A673 (cell line): ENCODE measurements at regions not wholly inside any gene's neighbourhood (a gene's known extent, or its start where the extent isn't known, plus 50 kb on each side); places are given as distances from the start of the nearest gene placed in this dataset.
"Not testable (repeated sequence)": the region's sequence is repeated elsewhere in the genome, so short reads cannot be mapped to it uniquely, and the experiment has no call there.

Experiments
- BruUV-seq: library from RNA; stranded (reverse); fragments of 400-500 nt; replicated peaks from 2 replicates; lab custom pipeline; 2021; lab: Mats Ljungman, UMichigan
- CTCF ChIA-PET: fragments of 300-600 bp; sonication (Branson Sonifier 250); formaldehyde crosslinking; loops from one replicate; lab custom pipeline; 2022; ENCODE audit warnings: antibody characterized with exemption; lab: Charles Lee
- POLR2A ChIA-PET: fragments of 300-600 bp; sonication (Branson Sonifier 250); formaldehyde crosslinking; loops from one replicate; lab custom pipeline; 2022; ENCODE audit warnings: antibody characterized with exemption; ENCODE audit not compliant: low non-redundant PET; lab: Charles Lee
- DNase-seq: peaks from one replicate; pipeline ENCODE4 v3.0.0-alpha.2; 2015; ENCODE audit warnings: low spot score
- H3K27ac ChIP-seq: fragments of 200-600 bp; sonication (generic); 2 replicates; pipeline ENCODE4 v1.5.1; 2016; ENCODE audit warnings: mixed run types, low read depth, mild to moderate bottlenecking, mixed read lengths, antibody characterized with exemption, low read length; ENCODE audit not compliant: poor library complexity, severe bottlenecking
- H3K27me3 ChIP-seq: fragments of 200-600 bp; sonication (generic); replicated peaks from 2 replicates; pipeline ENCODE4 v1.6.1; 2017; ENCODE audit warnings: mixed run types, low read depth, mild to moderate bottlenecking, mixed read lengths, antibody characterized with exemption, low read length; ENCODE audit not compliant: insufficient read depth, poor library complexity
- H3K36me3 ChIP-seq: fragments of 200-600 bp; sonication (generic); 2 replicates; pipeline ENCODE4 v1.6.1; 2016; ENCODE audit warnings: mixed run types, mild to moderate bottlenecking, mixed read lengths, antibody characterized with exemption, low read length; ENCODE audit not compliant: insufficient read depth, poor library complexity, severe bottlenecking
- H3K4me1 ChIP-seq: fragments of 200-600 bp; sonication (generic); 2 replicates; pipeline ENCODE4 v1.6.1; 2017; ENCODE audit warnings: mixed run types, mild to moderate bottlenecking, mixed read lengths, antibody characterized with exemption, low read length; ENCODE audit not compliant: insufficient read depth, poor library complexity, severe bottlenecking
- H3K4me3 ChIP-seq: fragments of 200-600 bp; sonication (generic); 2 replicates; pipeline ENCODE4 v1.5.1; 2016; ENCODE audit warnings: low read depth, mixed run types, mild to moderate bottlenecking, mixed read lengths, low read length; ENCODE audit not compliant: poor library complexity, severe bottlenecking
- H3K9me3 ChIP-seq: fragments of 200-600 bp; sonication (generic); 2 replicates; pipeline ENCODE4 v1.6.1; 2016; ENCODE audit warnings: mixed run types, low read depth, mild to moderate bottlenecking, mixed read lengths, antibody characterized with exemption, low read length; ENCODE audit not compliant: poor library complexity, severe bottlenecking
- EZH2 ChIP-seq: fragments of 200-600 bp; sonication (generic); IDR thresholded peaks from 2 replicates; pipeline ENCODE4 v1.6.1; 2017; ENCODE audit warnings: borderline replicate concordance, low read depth, mild to moderate bottlenecking, mixed read lengths, antibody characterized with exemption, low read length; ENCODE audit not compliant: poor library complexity, severe bottlenecking
- intact Hi-C: fragments of 100-400 bp; cut with micrococcal nuclease; formaldehyde crosslinking; loops from one replicate; pipeline ENCODE4 v1.10.0; 2022; ENCODE audit not compliant: unreplicated experiment
- TF ChIP-seq, protein P1 (sequence below): fragments of 300-800, 200-600 bp; sonication (generic); conservative IDR thresholded peaks from 2 replicates; pipeline ENCODE4 v1.5.1; 2017; ENCODE audit warnings: low read depth, mild to moderate bottlenecking, antibody characterized with exemption, low read length, moderate library complexity, mixed read lengths

DNA sequence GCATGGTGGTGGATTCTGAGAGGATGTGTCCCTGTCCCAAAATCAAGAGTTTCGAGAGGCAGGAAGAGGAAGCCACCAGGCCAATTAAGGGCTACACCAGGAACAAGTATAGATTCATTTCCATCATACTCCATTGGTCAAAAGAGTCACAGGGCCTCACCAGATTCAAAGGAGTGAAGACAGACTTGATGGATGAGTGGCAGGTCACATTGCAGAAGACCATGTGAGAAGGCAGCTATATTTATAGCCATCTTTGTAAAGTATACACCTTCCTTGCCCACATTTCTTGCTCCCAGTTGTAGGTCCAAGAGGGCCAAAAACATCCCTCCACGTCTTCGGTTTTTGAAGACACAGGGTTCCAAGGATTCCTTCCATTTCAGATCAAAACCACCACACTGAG lies 406.0 kb downstream of the BCOR start:
- BruUV-seq: no TSS peak
- TF ChIP-seq, protein P1, sequence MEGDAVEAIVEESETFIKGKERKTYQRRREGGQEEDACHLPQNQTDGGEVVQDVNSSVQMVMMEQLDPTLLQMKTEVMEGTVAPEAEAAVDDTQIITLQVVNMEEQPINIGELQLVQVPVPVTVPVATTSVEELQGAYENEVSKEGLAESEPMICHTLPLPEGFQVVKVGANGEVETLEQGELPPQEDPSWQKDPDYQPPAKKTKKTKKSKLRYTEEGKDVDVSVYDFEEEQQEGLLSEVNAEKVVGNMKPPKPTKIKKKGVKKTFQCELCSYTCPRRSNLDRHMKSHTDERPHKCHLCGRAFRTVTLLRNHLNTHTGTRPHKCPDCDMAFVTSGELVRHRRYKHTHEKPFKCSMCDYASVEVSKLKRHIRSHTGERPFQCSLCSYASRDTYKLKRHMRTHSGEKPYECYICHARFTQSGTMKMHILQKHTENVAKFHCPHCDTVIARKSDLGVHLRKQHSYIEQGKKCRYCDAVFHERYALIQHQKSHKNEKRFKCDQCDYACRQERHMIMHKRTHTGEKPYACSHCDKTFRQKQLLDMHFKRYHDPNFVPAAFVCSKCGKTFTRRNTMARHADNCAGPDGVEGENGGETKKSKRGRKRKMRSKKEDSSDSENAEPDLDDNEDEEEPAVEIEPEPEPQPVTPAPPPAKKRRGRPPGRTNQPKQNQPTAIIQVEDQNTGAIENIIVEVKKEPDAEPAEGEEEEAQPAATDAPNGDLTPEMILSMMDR: no peak
- no peak for TF ChIP-seq EZH2
- ChIA-PET POLR2A (no interaction called here), CTCF (no interaction called here)
- H3K36me3 ChIP-seq: no peaks in the 10 kb centered on the region
- intact Hi-C loops: no loop called here
- H3K27me3 ChIP-seq: no peaks in the 10 kb centered on the region
- DNase-seq: no peak
- H3K4me1 ChIP-seq: peaks cover 7% of the 10 kb centered on the region
- no peak overlapping the region for H3K4me3 ChIP-seq
- no peak overlapping the region for H3K27ac ChIP-seq
- H3K9me3 ChIP-seq: peaks cover 5% of the 10 kb centered on the region

DNA sequence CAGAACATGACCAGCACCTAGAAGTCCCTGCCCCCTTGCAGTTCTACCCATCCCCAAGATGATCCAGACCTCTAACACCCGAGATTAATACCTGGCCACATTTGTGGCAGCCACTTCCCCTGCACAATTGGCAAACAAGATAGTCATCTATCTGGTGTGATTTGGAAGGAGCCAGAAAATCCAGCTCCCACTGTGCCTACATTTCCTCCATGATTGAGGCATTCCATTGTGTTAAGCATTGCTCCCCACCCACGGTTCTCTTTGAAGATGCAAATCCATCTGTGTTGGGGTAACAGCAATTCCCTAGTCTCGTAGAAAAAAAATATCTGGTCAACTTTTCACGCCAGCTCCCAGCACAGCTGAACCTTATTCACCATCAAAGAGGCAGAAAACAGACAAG lies 405.0 kb downstream of the BCOR start:
- TF ChIP-seq, protein P1: no peak
- Histone ChIP-seq H3K4me1 (peaks cover 6% of the 10 kb centered on the region), H3K27ac (no peak overlapping the region), H3K27me3 (no peaks in the 10 kb centered on the region), H3K9me3 (peaks cover 5% of the 10 kb centered on the region), H3K4me3 (no peak overlapping the region), H3K36me3 (no peaks in the 10 kb centered on the region)
- intact Hi-C loops: no loop called here
- DNase-seq: peak; percentile 24
- ChIA-PET POLR2A (no interaction called here), CTCF (no interaction called here)
- BruUV-seq: no TSS peak

DNA sequence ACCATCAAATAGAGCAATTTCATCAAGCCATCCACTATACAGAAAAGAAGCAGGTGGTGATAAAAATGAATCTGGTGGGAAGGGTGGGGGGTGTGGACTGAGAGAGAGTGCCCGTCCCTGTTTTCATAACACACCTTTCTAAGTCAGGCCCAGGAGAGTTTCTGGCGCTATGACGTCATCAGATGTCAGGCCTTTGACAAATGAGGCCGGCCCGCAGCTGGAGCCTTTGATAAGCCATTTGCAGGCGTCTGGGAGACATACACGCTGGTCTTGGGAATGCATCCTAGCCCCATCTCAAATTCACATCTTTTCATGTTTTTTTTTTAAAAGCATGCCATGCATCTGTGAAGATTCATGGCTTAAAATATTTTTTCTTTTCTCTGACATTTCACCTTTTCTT lies 404.5 kb downstream of the BCOR start:
- H3K9me3 ChIP-seq: peaks cover 5% of the 10 kb centered on the region
- peaks cover 1% of the 10 kb centered on the region for H3K4me1 ChIP-seq
- no peak overlapping the region for H3K27ac ChIP-seq
- H3K4me3 ChIP-seq: no peak overlapping the region
- H3K27me3 ChIP-seq: no peaks in the 10 kb centered on the region
- H3K36me3 ChIP-seq: no peaks in the 10 kb centered on the region
- intact Hi-C loops: no loop called here
- TF ChIP-seq, protein P1: no peak
- no peak for TF ChIP-seq EZH2
- no peak for DNase-seq
- CTCF ChIA-PET: no interaction called here
- POLR2A ChIA-PET: no interaction called here
- no TSS peak for BruUV-seq

DNA sequence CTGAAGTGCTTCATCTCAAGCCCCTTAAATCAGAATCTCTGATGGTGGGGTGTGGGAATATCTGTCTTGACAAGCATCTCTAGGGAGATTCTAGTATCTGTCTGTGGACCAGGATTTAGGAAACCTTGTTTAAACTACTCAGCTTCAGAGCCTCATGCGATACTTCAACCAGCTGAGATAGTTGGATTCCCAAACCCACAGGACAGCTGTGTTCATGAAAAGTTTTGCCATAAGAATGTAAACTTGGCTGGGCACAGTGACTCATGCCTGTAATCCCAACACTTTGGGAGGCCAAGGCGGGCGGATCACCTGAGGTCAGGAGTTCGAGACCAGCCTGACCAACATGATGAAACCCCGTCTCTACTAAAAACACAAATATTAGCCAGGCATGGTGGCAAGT lies 395.1 kb downstream of the BCOR start:
- H3K27ac ChIP-seq, DNase-seq, BruUV-seq, intact Hi-C loops, CTCF ChIA-PET, POLR2A ChIA-PET, H3K4me3 ChIP-seq, H3K9me3 ChIP-seq, H3K27me3 ChIP-seq, H3K36me3 ChIP-seq, H3K4me1 ChIP-seq: not testable (repeated sequence)
